ENCODE measurements at regions not wholly inside any gene's neighbourhood (a gene's known extent, or its start where the extent isn't known, plus 50 kb on each side); places are given as distances from the start of the nearest gene placed in this dataset.

- no peak for FAIRE-seq
Observed at GRCh38 chr6:210778-211374, 81.4 kb upstream of the DUSP22 start.

- no peak for FAIRE-seq
Observed at GRCh38 chr6:211871-212497, 80.3 kb upstream of the DUSP22 start.

- no peak for FAIRE-seq
Observed at GRCh38 chr6:213284-213683, 79.0 kb upstream of the DUSP22 start.

GRCh38 chr6:214428-214827 is 77.9 kb upstream of the DUSP22 start:
- FAIRE-seq: no peak

GRCh38 chr6:215335-216034 is 76.8 kb upstream of the DUSP22 start:
- FAIRE-seq: no peak

- no peak for FAIRE-seq
Observed at GRCh38 chr6:217048-217659, 75.1 kb upstream of the DUSP22 start.

GRCh38 chr6:218153-219018 is 73.9 kb upstream of the DUSP22 start:
- FAIRE-seq: no peak

- no peak for FAIRE-seq
Observed at GRCh38 chr6:219019-219570, 73.2 kb upstream of the DUSP22 start.

- FAIRE-seq: no peak
Observed at GRCh38 chr6:219641-220198, 72.6 kb upstream of the DUSP22 start.

GRCh38 chr6:220312-220711 is 72.0 kb upstream of the DUSP22 start:
- FAIRE-seq: no peak

GRCh38 chr6:220721-221475 is 71.4 kb upstream of the DUSP22 start:
- no peak for FAIRE-seq

GRCh38 chr6:221531-222349 is 70.5 kb upstream of the DUSP22 start:
- FAIRE-seq: no peak

GRCh38 chr6:222468-222867 is 69.8 kb upstream of the DUSP22 start:
- no peak for FAIRE-seq

GRCh38 chr6:223136-223535 is 69.2 kb upstream of the DUSP22 start:
- FAIRE-seq: no peak

GRCh38 chr6:223763-224162 is 68.5 kb upstream of the DUSP22 start:
- no peak for FAIRE-seq

GRCh38 chr6:224350-224749 is 67.9 kb upstream of the DUSP22 start:
- FAIRE-seq: no peak

- FAIRE-seq: no peak
Observed at GRCh38 chr6:225121-225721, 67.1 kb upstream of the DUSP22 start.

- no peak for FAIRE-seq
Observed at GRCh38 chr6:225907-226306, 66.4 kb upstream of the DUSP22 start.

GRCh38 chr6:226516-227073 is 65.7 kb upstream of the DUSP22 start:
- FAIRE-seq: no peak
